ENCODE measurements at regions not wholly inside any gene's neighbourhood (a gene's known extent, or its start where the extent isn't known, plus 50 kb on each side); places are given as distances from the start of the nearest gene placed in this dataset.
"Not testable (repeated sequence)": the region's sequence is repeated elsewhere in the genome, so short reads cannot be mapped to it uniquely, and the experiment has no call there.

DNA sequence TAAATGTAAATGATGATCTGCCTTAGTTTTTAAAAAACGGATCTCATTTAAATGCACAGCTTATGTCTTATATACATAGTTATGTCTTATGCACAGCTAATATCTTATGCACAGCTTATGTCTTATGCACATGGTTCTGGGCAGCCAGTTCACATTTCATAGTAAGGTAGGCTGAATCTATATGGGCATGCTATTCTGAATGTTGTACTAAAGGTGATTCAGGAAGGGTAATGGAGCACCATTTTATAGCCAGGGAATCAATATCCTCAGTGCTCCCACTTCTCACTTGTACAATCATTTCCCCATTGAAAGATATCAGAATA lies 77.9 kb upstream of the MID1 start:
- Histone ChIP-seq H3K9me2 (replicated peaks; ENCODE audit: insufficient read depth, low read length) (no peaks in the 10 kb centered on the region), H3K27ac (ENCODE audit: low read length) (no peak overlapping the region), H3K4me2 (ENCODE audit: low read depth, low read length, poor library complexity, severe bottlenecking) (no peak overlapping the region), H3K4me1 (ENCODE audit: low read length) (peaks cover 6% of the 10 kb centered on the region), H3K9me3 (ENCODE audit: low read length) (no peaks in the 10 kb centered on the region), H3K79me2 (ENCODE audit: low read length) (no peaks in the 10 kb centered on the region), H3K36me3 (ENCODE audit: insufficient read depth, low read length) (no peaks in the 10 kb centered on the region), H4K20me1 (ENCODE audit: insufficient read depth, low read depth, low read length) (no peaks in the 10 kb centered on the region), H3K9ac (ENCODE audit: low read length) (no peak overlapping the region), H2AFZ (ENCODE audit: low read length) (no peak overlapping the region), H3K4me3 (ENCODE audit: low read length) (no peak overlapping the region), H3K27me3 (ENCODE audit: low read length) (peaks cover 3% of the 10 kb centered on the region; the same call in 1 of the 2 replicates)
- DNase-seq: no peak

DNA sequence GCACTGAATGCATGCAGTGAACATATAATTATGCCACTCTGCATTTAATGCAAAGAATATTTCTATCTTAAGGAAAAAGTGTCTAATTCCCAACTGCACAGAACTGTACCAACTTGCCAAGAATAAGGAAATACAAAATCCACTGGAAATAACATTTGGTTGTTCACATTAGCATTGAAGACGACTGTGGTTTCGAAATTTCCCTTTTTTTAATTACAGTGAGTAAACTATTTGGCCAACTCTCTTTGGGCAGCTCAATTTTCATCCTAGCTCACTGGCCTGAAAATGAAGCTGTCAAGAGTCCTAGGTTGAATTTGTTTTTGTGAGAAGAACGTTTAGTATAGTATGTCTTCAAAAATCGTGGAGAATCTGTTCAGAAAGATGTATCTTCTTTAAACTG lies 81.6 kb upstream of the MID1 start:
- H3K79me2 ChIP-seq (ENCODE audit: low read length): no peaks in the 10 kb centered on the region
- no peak overlapping the region for H3K9ac ChIP-seq (ENCODE audit: low read length)
- no peak overlapping the region for H2AFZ ChIP-seq (ENCODE audit: low read length)
- no peak overlapping the region for H3K4me2 ChIP-seq (ENCODE audit: low read depth, low read length, poor library complexity, severe bottlenecking)
- no peaks in the 10 kb centered on the region for H4K20me1 ChIP-seq (ENCODE audit: insufficient read depth, low read depth, low read length)
- H3K9me3 ChIP-seq (ENCODE audit: low read length): no peaks in the 10 kb centered on the region
- DNase-seq: no peak
- no peak overlapping the region for H3K27ac ChIP-seq (ENCODE audit: low read length)
- no peaks in the 10 kb centered on the region for H3K4me1 ChIP-seq (ENCODE audit: low read length)
- H3K9me2 ChIP-seq (replicated peaks; ENCODE audit: insufficient read depth, low read length): no peaks in the 10 kb centered on the region
- H3K36me3 ChIP-seq (ENCODE audit: insufficient read depth, low read length): no peaks in the 10 kb centered on the region
- H3K4me3 ChIP-seq (ENCODE audit: low read length): no peak overlapping the region
- no peaks in the 10 kb centered on the region for H3K27me3 ChIP-seq (ENCODE audit: low read length)

DNA sequence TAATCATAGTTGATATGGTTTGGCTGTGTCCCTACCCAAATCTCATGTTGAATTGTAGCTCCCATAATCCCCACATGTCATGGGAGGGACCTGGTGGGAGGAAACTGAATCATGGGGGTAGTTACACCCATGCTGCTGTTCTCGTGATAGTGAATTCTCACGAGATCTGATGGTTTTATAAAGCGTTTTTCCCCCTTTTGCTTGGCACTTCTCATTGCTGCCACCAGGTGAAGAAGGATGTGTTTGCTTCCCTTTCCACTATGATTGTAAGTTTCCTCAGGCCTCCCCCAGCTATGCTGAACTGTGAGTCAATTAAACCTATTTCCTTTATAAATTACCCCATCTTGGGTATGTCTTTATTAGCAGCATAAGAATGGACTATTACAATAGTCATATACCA lies 86.0 kb upstream of the MID1 start:
- H3K27ac ChIP-seq (ENCODE audit: low read length); H3K79me2 ChIP-seq (ENCODE audit: low read length); H3K9ac ChIP-seq (ENCODE audit: low read length); H3K27me3 ChIP-seq (ENCODE audit: low read length); H3K9me3 ChIP-seq (ENCODE audit: low read length); H3K4me2 ChIP-seq (ENCODE audit: low read depth, low read length, poor library complexity, severe bottlenecking); H3K4me1 ChIP-seq (ENCODE audit: low read length); H3K9me2 ChIP-seq (replicated peaks; ENCODE audit: insufficient read depth, low read length); H4K20me1 ChIP-seq (ENCODE audit: insufficient read depth, low read depth, low read length); H2AFZ ChIP-seq (ENCODE audit: low read length); H3K4me3 ChIP-seq (ENCODE audit: low read length); H3K36me3 ChIP-seq (ENCODE audit: insufficient read depth, low read length): not testable (repeated sequence)
- peak; percentile 43 for DNase-seq

DNA sequence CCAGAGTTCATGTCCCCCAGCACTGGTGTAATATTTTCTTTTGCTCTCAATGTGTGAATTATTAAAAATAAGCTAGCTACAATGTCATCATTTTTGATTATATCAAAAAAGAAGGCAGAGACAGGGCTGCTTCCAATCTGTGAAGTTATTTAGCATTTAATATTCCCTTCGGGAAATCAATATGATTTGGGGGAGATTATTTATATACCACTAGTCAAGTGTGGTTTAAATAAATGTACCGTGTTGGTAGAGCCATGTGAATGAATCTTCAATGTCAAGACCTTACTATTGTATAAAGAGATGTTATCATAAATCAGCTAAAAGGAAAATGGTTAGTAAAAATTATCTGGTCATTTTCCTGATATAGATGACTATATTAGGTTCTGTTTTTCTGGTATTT lies 87.4 kb upstream of the MID1 start:
- no peaks in the 10 kb centered on the region for H3K4me1 ChIP-seq (ENCODE audit: low read length)
- H3K9me2 ChIP-seq (replicated peaks; ENCODE audit: insufficient read depth, low read length): no peaks in the 10 kb centered on the region
- no peak overlapping the region for H3K9ac ChIP-seq (ENCODE audit: low read length)
- H2AFZ ChIP-seq (ENCODE audit: low read length): no peak overlapping the region
- DNase-seq: no peak
- H3K4me3 ChIP-seq (ENCODE audit: low read length): no peak overlapping the region
- H3K27me3 ChIP-seq (ENCODE audit: low read length): no peaks in the 10 kb centered on the region
- H3K79me2 ChIP-seq (ENCODE audit: low read length): no peaks in the 10 kb centered on the region
- no peak overlapping the region for H3K27ac ChIP-seq (ENCODE audit: low read length)
- H3K9me3 ChIP-seq (ENCODE audit: low read length): no peaks in the 10 kb centered on the region
- H3K4me2 ChIP-seq (ENCODE audit: low read depth, low read length, poor library complexity, severe bottlenecking): no peak overlapping the region
- no peaks in the 10 kb centered on the region for H4K20me1 ChIP-seq (ENCODE audit: insufficient read depth, low read depth, low read length)
- H3K36me3 ChIP-seq (ENCODE audit: insufficient read depth, low read length): no peaks in the 10 kb centered on the region

DNA sequence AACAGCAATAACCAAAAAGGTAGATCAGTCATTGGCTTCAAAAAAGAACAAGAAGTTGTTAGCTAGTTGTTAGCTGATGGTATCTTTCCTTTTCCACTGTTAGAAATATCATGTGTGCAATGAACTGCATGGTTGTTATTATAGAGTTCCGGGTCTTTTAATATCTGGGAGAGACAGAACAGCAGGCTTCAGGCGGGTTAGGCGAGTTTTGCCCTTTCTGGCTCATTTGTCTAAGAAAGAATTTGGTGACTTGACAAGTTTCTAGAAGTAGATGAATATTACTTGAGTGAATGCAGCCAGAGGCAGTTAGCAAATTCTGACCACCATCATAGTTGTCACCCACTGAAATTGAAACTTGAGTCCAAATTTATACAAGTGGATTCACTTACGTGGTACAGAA lies 88.9 kb upstream of the MID1 start:
- DNase-seq: no peak

DNA sequence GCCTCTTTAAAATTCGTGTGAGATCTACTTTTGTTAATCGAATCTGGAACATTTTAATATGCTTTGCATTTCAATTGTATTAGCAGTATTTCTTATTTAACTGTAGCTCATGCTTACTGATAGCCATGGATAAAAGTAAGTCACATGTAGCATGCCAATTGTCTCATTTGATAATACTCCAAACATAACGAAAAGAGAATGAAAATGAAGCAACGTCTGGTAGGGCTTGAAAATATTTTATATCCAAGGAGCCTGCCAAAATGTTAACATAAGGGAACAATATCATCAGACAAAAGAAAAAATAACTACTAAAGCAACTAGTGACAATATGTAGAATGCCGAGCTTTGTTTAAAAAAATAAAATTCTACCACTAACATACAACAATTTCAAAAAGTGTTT lies 94.1 kb upstream of the MID1 start:
- Histone ChIP-seq H3K4me1 (ENCODE audit: low read length) (no peaks in the 10 kb centered on the region), H2AFZ (ENCODE audit: low read length) (no peak overlapping the region), H3K9ac (ENCODE audit: low read length) (no peak overlapping the region), H3K4me3 (ENCODE audit: low read length) (no peak overlapping the region), H3K27me3 (ENCODE audit: low read length) (no peaks in the 10 kb centered on the region), H4K20me1 (ENCODE audit: insufficient read depth, low read depth, low read length) (no peaks in the 10 kb centered on the region), H3K79me2 (ENCODE audit: low read length) (no peaks in the 10 kb centered on the region), H3K9me2 (replicated peaks; ENCODE audit: insufficient read depth, low read length) (no peaks in the 10 kb centered on the region), H3K36me3 (ENCODE audit: insufficient read depth, low read length) (no peaks in the 10 kb centered on the region), H3K9me3 (ENCODE audit: low read length) (no peaks in the 10 kb centered on the region), H3K27ac (ENCODE audit: low read length) (no peak overlapping the region), H3K4me2 (ENCODE audit: low read depth, low read length, poor library complexity, severe bottlenecking) (no peak overlapping the region)
- DNase-seq: no peak

More for the DNA sequence above, 88.9 kb upstream of the MID1 start:
- H3K4me3 ChIP-seq (ENCODE audit: low read length): no peak overlapping the region
- no peak overlapping the region for H2AFZ ChIP-seq (ENCODE audit: low read length)
- H3K9me3 ChIP-seq (ENCODE audit: low read length): no peaks in the 10 kb centered on the region
- no peaks in the 10 kb centered on the region for H3K4me1 ChIP-seq (ENCODE audit: low read length)
- H4K20me1 ChIP-seq (ENCODE audit: insufficient read depth, low read depth, low read length): no peaks in the 10 kb centered on the region
- H3K36me3 ChIP-seq (ENCODE audit: insufficient read depth, low read length): no peaks in the 10 kb centered on the region
- H3K27me3 ChIP-seq (ENCODE audit: low read length): no peaks in the 10 kb centered on the region
- no peak overlapping the region for H3K4me2 ChIP-seq (ENCODE audit: low read depth, low read length, poor library complexity, severe bottlenecking)
- no peak overlapping the region for H3K9ac ChIP-seq (ENCODE audit: low read length)
- no peaks in the 10 kb centered on the region for H3K79me2 ChIP-seq (ENCODE audit: low read length)
- no peak overlapping the region for H3K27ac ChIP-seq (ENCODE audit: low read length)
- no peaks in the 10 kb centered on the region for H3K9me2 ChIP-seq (replicated peaks; ENCODE audit: insufficient read depth, low read length)

DNA sequence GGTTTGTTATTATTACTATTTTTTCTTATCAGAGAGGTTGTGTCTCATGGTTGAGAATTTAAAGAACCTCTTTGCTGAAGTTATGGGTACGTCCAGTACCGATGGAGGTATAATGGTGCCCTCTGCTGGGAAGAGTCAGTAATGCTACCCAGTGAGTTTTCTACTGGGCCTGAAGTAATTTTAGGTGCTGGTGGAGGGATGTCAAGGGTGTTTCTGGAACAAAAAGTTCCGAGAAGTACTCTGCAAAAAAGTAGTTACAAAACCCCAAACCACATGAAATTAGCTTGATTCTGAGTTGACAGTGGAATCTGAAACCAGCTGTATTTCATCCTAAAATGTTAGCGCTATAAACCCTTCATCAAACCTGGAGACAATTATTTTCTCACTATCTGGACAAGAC lies 102.5 kb upstream of the MID1 start:
- H3K27me3 ChIP-seq (ENCODE audit: low read length): no peaks in the 10 kb centered on the region
- no peak overlapping the region for H3K9ac ChIP-seq (ENCODE audit: low read length)
- H3K4me3 ChIP-seq (ENCODE audit: low read length): no peak overlapping the region
- H3K27ac ChIP-seq (ENCODE audit: low read length): no peak overlapping the region
- no peaks in the 10 kb centered on the region for H4K20me1 ChIP-seq (ENCODE audit: insufficient read depth, low read depth, low read length)
- DNase-seq: peak; percentile 80
- no peaks in the 10 kb centered on the region for H3K36me3 ChIP-seq (ENCODE audit: insufficient read depth, low read length)
- H3K4me2 ChIP-seq (ENCODE audit: low read depth, low read length, poor library complexity, severe bottlenecking): no peak overlapping the region
- no peaks in the 10 kb centered on the region for H3K4me1 ChIP-seq (ENCODE audit: low read length)
- H3K79me2 ChIP-seq (ENCODE audit: low read length): no peaks in the 10 kb centered on the region
- H2AFZ ChIP-seq (ENCODE audit: low read length): no peak overlapping the region
- H3K9me2 ChIP-seq (replicated peaks; ENCODE audit: insufficient read depth, low read length): no peaks in the 10 kb centered on the region
- no peaks in the 10 kb centered on the region for H3K9me3 ChIP-seq (ENCODE audit: low read length)

DNA sequence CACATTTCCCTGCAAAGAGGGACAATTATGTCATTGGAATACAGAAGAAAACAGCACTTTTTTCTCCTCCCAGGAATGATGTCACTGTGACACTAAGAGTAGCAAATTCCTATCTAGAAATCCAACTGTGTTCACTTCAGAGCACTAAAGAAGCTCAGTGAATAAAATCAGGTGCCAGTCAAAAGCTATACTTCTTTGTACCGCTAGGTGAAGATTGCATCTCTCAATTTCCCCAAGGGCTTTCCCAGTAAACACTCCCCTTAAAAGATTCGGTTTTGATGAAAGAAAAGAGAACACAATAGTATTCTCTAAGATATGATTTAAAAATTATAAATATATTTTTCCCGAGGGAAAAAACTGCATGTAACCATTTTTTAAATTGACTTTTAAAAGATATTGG lies 104.7 kb upstream of the MID1 start:
- Histone ChIP-seq H2AFZ (ENCODE audit: low read length) (no peak overlapping the region), H3K4me2 (ENCODE audit: low read depth, low read length, poor library complexity, severe bottlenecking) (no peak overlapping the region), H3K79me2 (ENCODE audit: low read length) (no peaks in the 10 kb centered on the region), H4K20me1 (ENCODE audit: insufficient read depth, low read depth, low read length) (no peaks in the 10 kb centered on the region), H3K9ac (ENCODE audit: low read length) (no peak overlapping the region), H3K9me2 (replicated peaks; ENCODE audit: insufficient read depth, low read length) (no peaks in the 10 kb centered on the region), H3K36me3 (ENCODE audit: insufficient read depth, low read length) (no peaks in the 10 kb centered on the region), H3K4me1 (ENCODE audit: low read length) (no peaks in the 10 kb centered on the region), H3K9me3 (ENCODE audit: low read length) (no peaks in the 10 kb centered on the region), H3K27ac (ENCODE audit: low read length) (no peak overlapping the region), H3K27me3 (ENCODE audit: low read length) (no peaks in the 10 kb centered on the region), H3K4me3 (ENCODE audit: low read length) (no peak overlapping the region)
- DNase-seq: no peak

DNA sequence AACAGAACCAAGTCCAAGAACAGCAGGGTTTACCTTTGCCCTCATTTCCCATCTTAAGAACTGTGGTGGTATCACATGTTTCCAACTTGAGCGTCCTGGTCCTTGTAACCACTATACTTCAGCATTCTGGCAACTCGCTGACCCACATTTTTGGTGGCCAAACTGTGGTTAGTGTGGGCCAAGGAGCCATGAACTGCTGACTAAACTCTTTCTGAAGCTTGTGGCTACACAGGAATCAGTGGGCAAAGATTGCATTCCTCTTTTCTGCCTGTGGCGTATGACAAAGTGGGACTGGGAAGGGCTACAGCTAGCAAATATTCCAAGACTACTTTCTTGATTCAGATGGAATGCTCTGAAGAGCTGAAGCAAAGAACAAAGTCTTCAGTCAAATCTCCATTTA lies 106.3 kb upstream of the MID1 start:
- H3K27me3 ChIP-seq (ENCODE audit: low read length): no peaks in the 10 kb centered on the region
- no peak for DNase-seq
- H4K20me1 ChIP-seq (ENCODE audit: insufficient read depth, low read depth, low read length): no peaks in the 10 kb centered on the region
- no peaks in the 10 kb centered on the region for H3K36me3 ChIP-seq (ENCODE audit: insufficient read depth, low read length)
- no peaks in the 10 kb centered on the region for H3K4me1 ChIP-seq (ENCODE audit: low read length)
- H3K9me3 ChIP-seq (ENCODE audit: low read length): no peaks in the 10 kb centered on the region
- no peak overlapping the region for H2AFZ ChIP-seq (ENCODE audit: low read length)
- no peak overlapping the region for H3K27ac ChIP-seq (ENCODE audit: low read length)
- H3K79me2 ChIP-seq (ENCODE audit: low read length): no peaks in the 10 kb centered on the region
- no peaks in the 10 kb centered on the region for H3K9me2 ChIP-seq (replicated peaks; ENCODE audit: insufficient read depth, low read length)
- no peak overlapping the region for H3K4me3 ChIP-seq (ENCODE audit: low read length)
- H3K9ac ChIP-seq (ENCODE audit: low read length): no peak overlapping the region
- no peak overlapping the region for H3K4me2 ChIP-seq (ENCODE audit: low read depth, low read length, poor library complexity, severe bottlenecking)

All from Karpas-422 (cell line).